ENCODE measurements at regions not wholly inside any gene's neighbourhood (a gene's known extent, or its start where the extent isn't known, plus 50 kb on each side); places are given as distances from the start of the nearest gene placed in this dataset.

GRCh38 chr3:150079029-150079739 is 108.5 kb upstream of the PFN2 start (continued):
- TF ChIP-seq CBX5 (IDR thresholded peaks at IDR 0.05; ENCODE audit: low read depth, low read length) (no peak), CREB1 (IDR thresholded peaks at IDR 0.05) (no peak)
